NCI-H345 treated with DMSO at 0.1 percent for 48 hours (cell line): ENCODE measurements at regions not wholly inside any gene's neighbourhood (a gene's known extent, or its start where the extent isn't known, plus 50 kb on each side); places are given as distances from the start of the nearest gene placed in this dataset.

Experiments used
- DNase-seq: peaks from one replicate; lab custom pipeline; 2025; ENCODE audit not compliant: unreplicated experiment; lab: John Stamatoyannopoulos, UW

DNA sequence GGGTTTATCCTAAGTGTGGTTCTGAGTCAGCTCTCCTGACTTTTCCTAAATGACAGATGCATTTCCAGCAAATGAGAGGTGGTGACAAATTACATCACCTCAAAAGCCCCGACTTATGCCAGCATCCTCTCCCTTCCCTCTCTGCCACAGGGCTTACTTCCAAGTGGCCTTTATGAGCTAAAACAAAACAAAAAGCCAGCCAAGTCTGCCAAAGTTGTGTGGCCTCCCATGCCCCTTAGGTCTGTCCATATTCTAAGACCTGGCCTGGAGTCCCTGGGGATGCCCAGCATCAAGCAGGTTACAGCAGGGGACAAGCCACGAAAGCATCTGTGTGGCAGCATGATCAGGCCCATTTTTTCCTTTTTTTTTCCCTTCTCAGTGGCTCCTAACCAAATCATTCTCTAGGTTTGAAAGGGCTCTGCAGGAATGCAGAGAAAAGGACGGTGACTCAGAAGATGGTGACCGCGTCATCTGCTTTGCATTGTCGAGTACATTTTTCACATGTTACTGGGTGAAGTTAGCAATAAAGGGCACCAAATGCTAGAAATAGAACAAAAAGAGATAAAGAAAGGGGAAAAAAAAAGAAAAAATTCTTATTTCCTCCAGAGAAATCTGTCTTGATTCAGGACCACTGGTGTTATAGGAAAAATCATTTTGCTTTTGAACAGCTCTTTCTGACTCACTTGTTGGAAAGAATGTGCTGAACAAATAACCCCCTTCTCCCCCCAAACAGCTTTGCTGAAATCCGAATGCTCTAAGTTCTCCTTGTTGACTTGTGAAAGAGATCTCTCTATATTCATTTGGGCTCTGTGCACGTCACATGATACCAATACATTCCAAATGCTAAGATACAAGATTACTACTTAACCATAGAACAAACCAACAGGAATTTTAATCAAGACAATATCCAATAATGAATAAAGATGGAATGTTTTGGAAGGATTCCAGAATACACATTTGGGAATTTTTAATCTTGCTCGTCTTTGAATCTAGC is 178.7 kb downstream of the EN1 start:
- DNase-seq, result no peak

DNA sequence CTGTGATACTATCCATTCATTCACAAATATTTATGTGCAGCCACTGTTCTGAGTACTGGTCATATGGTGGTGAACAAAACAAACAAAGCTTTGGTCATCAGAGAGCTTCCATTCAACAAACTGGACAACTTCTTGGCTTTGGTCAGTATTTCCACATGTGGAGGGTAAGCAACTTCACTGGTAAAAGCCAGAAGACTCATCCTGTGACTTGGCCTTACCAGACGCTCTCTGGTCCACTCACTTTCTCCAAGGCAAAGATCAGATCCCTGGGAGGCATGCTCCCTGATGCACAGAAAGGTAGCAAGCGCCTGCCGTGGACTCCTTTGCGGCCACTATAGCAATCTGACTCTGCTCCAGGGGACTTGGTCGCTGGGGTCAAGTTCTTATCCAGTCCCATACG is 179.5 kb downstream of the EN1 start:
- DNase-seq, result no peak

DNA sequence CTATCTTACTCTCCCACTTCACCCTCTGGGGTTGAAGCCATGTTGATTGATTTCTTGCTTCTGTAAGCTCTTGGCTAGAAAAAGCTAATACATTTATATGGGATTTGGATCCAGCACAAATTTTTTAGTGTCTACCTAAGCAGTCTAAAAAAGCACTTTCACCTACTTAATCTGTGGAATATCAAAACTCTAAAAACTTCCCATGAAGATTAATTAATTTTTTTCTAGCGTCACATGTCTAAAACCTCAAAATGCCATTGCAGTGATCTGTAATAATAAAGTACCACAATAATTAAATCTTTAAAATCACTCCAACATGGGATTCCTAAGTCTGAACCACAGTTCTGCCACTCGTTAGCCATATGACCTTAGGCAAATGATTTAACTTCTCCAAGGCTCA is 180.1 kb downstream of the EN1 start:
- no peak for DNase-seq

DNA sequence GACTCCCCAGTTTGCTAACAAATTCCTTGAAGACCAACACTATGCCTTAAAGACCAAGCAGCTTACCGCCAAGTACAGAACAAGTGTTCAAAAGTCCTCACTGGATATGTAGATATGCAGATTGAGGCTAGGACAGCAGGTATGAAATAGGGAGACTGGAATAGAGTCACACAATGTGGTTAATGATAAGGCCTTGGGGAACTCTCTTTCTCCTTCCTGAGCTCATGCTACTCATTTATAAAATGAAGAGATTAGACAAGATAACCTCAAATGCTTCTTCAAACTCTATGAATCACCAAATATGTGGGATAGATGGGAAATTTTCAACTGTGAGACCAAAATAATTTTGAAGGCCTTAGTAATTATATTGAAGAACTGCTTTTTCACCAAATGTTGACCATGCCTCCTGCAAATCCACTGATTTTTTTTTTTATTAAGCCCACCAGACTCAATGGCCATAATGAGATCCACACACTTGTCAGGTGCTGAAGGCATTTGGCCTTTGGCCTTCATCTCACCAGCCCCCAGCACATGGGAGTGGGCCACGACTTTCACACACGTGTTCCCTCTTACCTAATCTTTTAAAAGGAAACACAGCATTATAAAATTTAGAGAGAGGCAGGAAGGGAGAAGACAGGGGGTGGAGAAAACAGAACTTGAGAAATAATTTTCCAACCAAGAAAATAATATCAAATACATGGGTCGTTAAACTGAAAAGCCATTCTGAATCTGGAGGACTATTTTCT is 181.5 kb downstream of the EN1 start:
- DNase-seq, result no peak

DNA sequence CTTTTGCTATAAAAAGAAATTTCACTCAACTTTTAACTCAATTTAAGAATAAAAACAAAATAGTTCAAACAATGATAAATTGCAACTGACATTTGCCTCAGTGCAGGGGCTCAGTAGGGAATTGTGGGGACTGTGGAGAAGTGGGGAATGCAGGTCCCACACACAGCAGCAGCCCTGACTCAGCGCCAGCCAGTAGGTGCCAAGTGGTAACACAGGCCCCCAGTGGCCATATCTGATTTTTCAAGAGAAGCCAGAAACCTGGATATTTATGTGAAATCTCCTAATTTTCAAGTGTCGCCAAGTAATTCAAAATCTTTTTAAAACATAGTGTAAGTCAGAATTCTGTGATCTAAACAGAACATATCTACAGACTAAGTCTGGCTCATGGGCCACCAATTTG is 186.3 kb downstream of the EN1 start:
- DNase-seq, result no peak

DNA sequence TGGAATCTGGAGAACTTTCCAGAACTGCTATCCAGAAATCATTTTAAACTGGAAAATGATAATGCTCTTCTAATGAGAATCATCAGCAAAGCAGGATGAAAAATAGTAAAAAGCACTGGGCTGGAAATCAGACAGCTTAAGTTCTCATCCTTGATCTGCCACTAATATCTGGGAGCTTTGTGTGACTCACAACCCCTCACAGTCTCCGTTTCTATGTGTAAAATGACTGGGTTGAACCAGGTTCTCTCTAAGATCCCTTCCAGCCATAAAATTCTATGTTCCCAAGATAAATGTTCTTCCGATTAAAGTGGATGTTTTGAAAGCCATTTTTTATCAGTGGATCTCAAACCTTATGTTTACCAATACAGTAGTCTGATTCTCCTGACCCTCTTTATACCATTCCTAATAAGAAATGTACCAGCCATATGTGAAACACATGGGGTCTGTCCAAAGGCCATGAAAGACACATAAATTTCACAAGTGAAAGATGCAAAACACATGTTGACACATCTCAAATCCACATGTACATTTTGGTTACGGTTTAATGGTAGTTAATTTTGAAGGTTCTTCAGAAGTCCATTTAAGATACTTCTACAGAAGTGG is 188.8 kb downstream of the EN1 start:
- DNase-seq, result no peak

DNA sequence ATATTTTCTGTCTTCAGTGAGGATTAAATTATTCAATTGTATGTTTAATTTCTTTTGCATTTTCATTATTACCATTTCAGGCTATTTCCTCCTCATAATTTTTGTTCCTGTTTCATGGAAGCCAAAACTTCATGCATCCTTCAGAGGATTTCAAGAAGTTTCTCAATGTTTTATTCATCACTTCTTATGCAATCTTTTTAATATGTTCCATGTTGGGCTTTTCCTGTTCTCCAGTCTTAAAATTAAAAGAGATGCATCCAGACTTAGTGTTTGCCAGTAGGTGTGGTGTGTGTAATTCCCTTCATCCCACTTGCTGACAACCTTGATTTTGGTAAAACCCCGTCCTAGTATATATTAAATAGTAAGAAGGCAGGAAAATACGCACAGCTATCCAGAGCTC is 190.0 kb downstream of the EN1 start:
- no peak for DNase-seq

DNA sequence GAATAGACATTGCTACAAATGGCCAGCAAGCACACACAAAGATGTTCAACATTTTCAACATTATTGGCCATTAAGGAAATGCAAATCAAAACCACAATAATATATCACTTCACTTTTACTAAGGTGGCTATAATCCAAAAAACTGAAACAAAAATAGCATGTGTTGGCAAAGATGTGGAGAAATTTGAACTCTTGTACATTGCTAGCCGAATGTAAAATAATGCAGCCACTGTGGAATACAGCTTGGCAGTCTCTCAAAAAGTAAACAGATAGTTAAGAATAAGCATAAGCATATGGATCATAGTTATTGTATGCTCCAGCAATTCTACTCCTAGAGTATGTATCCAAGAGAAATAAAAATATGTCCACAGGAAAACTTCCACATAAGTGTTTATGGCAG is 192.5 kb downstream of the EN1 start:
- no peak for DNase-seq

DNA sequence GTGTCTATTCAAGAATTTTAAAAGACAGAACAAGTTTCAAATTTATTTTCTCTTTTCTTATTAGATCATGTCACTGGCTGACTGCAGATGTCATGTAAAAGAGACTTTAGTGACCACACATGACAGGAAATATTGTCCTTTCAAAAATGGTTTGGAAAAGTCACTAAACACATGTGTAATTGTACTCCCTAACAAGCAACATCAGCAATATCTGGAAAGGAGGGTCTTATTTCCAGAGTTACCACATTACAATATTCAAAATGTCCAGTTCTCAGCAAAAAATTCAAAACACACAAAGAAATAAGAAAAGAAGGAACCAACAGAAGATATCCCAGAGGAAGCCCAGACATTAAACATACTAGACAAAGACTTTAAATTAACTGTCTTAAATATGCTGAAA is 197.1 kb downstream of the EN1 start:
- no peak for DNase-seq

DNA sequence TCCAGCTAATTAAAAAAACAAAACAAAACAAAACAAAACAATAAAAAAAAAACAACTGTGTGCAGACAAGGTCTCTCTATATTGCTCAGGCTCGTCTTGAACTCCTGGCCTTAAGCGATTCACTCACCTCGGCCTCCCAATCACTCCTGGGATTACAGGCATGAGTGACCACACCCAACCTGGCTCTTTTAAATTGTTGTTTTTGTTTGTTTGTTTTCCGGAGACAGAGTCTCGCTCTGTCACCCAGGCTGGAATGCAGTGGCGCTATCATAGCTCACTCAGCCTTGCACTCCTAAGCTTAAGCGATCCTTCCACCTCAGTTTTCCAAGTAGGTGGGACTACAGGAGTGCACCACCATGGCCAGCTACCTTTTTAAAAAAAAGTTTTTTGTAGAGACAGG is 201.6 kb downstream of the EN1 start:
- DNase-seq, result no peak

DNA sequence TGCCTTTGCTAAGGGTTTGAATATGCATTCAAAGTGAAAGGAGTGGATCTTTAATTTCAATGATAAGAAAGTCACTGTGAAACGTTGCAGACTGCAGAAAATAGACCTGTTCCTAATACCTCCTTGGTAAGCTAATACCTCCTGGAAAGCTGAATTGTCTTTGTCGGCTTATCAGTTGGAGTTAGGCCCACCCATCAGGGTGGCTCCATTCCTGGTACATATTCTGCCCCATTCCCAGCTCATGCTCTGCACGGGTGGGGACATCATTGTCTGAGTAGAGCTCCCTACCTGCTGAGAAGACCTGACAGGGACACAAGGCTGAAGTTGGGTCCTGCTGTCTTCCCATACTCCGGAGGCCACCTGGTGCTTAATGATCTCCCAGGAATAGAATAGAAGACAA is 203.3 kb downstream of the EN1 start:
- DNase-seq, result no peak

DNA sequence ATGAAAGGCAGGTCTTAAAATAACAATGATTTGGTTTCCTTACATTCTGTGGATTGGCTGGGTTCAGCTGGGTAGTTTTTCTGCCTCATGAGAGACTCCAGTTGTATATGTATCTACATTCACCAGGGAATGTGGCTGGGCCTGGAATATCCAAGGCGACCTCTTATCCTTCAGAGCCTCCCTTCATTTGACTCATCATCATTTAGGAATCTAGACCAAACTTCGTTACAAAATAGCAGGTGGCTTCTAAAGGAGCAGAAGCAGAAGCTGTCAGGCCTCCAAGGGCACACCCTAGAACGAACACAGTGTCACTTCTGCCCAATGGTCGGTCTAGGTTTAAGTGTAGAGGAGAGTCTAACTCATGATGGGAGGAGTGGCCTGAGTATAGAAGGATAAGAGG is 204.2 kb downstream of the EN1 start:
- no peak for DNase-seq

DNA sequence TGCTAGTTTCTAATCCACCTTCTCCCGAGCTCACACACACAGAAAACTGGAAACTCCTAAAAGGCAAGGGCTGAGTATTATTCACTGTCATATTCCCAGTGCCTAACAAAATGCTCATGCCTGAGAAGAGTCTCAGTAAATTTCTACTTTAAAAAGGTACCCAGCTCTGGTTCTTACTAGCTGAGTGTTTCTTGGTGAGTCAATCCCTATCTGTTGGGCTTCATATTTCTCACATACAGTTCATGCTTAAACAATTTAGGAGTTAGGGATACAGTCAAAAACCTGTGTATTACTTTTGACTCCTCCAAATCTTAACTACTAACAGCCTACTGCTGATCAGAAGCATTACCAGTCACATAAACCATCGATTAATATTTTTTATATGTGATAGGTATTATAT is 204.9 kb downstream of the EN1 start:
- DNase-seq, result no peak

DNA sequence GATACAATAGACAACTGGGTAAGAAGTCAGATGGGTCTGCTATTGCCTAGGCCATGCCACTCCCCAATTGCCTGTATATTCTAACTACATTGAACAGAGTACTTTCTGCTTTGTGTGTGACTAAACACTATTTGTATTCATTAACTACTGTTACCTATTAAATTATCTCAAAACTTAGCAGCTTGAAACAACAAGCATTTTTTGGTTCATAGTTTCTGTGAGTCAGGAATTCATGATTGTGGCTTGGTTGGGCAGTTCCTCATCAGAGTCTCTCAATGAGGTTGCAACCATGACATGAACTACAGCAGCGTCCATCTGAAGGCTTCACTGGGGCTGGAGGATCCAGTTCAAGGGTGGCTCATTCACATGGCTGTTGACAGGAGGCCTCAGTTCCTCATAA is 205.7 kb downstream of the EN1 start:
- no peak for DNase-seq

DNA sequence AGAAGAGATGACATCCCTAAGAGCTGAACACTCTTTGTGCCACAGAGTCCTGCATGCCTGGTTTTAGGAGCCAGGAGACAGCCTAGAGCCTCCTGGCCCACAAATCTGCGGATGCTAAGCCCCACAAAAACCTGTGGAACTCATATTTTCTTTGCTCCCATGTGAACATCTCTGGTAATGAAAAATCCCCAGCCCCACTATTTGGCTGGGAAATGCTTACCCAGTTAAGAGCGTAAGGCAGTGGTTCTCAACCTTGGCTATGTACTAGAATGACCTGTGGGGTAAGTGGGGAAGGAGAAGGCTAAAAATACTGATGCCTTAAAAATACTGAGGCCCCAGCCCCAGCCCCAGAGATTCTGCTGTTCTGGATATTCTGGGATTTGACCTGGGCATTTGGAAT is 208.1 kb downstream of the EN1 start:
- DNase-seq, result no peak

DNA sequence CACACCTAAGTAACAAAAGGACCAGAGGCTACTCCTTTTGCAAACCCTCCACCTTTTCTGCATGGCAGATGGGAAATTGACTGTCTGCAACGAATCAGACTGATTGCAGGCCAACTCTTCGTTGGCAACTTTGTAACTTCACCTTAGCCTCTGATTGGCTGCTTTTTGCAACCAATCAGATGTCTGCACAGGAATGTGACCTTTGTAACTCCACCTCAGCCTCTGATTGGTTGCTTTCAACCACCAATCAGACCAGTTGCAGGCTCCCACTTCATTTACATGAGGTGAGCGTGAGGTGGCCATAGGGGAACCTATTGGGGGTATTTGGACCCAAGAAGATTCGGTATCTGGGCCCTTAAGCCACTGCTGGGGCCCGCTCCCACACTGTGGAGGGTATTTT is 209.0 kb downstream of the EN1 start:
- no peak for DNase-seq

DNA sequence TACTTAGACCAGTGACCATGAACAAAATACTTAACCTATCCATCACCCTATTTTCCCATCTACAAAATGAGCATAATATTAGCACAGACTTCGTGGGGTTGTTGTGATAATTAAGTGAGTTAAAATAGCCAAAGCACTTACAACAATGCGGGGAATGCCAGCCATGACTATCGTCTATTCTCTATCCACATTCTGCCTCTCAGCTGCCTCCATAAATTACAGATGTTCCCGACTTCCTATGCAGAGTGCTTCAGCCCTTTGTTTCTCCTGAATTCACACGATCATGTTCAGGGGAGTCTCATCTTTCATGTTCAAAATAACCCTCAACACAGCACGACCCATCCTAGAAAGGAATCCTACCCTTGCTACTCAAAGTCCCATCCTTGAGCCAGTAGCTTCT is 211.6 kb downstream of the EN1 start:
- no peak for DNase-seq

DNA sequence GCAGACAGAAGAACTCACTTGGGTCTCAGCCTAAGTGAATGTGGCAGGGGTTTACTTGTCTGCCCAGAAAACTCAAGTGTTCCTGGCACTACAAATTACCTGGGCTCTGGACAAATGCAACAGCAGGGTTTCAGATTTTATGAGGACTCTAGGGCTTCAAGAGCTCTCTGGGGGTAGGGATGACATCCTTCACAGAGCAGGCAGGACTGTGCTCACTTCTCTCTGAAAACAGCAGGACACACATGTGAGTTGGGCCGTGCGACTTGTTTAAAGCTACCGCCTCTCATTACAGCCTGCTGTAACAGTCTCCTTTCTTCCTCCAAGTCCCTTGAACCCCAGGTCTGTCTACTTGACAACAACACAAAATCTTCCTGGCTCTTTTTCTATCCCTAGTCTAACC is 212.6 kb downstream of the EN1 start:
- no peak for DNase-seq

DNA sequence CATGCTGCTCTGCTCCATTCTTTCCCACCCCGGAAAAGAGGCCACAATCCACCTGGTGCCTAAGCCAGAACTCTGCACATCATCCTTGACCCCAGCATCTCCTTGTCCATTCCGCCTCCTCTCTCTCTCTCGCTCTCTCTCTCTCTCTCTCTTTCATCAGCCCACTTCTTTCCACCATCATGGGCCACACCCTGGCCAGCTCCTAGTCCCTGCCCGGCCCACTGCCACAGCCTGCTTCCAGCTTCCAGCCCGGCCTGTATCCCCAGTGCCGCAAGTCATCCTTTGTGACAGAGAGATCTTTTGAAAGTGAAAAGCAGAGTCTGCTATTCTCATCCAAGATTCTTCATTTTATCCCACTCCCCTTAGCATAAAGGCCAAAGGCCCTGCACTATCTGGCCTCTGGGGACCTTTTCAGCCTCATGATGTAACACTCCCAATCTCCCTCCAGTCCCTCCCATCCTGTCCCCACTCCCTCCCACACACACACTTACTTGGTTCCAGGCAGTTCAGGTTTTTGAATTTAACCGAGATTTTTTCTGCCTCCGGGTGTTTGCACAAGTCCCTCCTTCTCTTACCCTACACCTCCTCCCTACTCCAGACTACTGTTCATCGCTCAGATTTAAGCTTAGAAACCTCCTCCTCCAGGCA is 214.0 kb downstream of the EN1 start:
- no peak for DNase-seq

DNA sequence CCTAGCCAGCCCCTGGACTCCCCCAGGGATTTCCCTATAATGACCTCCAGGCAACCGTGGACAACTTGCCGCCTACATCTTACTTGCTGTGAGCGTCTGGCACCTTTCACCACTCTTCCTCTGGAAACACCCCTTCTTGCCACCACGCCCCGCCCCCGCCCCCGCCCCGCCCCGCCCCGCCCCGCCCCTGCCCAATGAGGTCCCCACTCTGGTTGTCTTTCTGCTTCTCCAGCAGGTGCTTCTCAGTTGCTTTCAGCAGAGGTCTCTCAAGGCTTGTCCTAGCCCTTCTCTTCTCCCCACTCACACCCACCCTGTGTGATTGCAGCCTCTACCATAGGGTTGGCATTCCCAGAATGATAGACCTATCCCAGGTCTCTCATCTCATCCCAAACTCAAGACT is 214.5 kb downstream of the EN1 start:
- DNase-seq, result no peak

DNA sequence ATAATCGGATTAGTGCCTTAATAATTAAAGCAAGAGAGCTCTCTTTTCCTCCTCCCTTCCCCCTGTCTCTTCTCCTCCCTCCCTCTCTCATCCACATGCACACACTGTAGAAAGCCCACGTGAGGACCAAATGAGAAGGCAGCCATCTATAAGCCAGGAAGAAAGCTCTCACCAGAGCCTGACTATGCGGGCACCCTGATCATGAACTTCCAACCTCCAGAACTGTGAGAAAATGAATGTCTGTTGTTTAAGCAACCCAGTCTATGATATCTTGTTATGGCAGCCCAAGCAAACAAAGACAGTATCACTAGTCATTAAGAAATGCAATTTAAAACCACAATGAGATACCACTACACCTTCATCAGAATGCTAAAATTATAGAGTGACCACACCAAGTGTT is 220.3 kb downstream of the EN1 start:
- no peak for DNase-seq

DNA sequence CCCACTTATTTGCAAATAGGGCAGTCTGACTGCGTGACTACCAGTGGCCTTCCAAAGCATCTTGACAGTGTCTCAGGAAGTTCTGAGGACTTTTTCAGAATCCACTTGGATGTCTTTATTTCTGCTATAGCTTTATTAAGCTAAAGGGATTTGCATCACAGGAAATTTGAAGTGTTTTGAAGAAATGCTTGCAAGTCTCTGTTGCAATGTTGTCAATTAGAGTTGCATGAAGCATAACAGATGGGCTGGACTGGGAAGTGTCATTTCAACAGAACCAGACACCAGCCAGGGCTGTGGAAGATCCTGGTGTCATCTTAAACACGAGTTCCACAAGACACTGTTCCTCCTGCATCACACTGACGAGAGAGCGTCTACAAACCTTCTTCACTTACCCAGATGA is 224.5 kb downstream of the EN1 start:
- no peak for DNase-seq
